Tibial artery (tissue), 4 donors: ENCODE measurements at regions not wholly inside any gene's neighbourhood (a gene's known extent, or its start where the extent isn't known, plus 50 kb on each side); places are given as distances from the start of the nearest gene placed in this dataset.

Source experiments
- DNase-seq, 2 donors: peaks; one replicate each; pipeline ENCODE4 v3.0.0-alpha.2; 2019
- H3K27ac ChIP-seq, 2 donors: fragments of 200-600 bp; sonication (generic) in 1 of 2; 1 replicate in 1 of 2; 2 replicates in 1 of 2; pipeline ENCODE4 v1.5.1; 2018 to 2019; ENCODE audit warnings: mild to moderate bottlenecking in 1 of 2
- H3K27me3 ChIP-seq, 2 donors: fragments of 200-600 bp; sonication (generic) in 1 of 2; one replicate each; pipeline versions ENCODE4 v1.5.1 to v1.6.0; 2016 to 2019
- H3K36me3 ChIP-seq, 3 donors: fragments of 200-600 bp; sonication (generic) in 2 of 3; one replicate each; pipeline ENCODE4 v1.5.1; 2016 to 2019; ENCODE audit warnings: mild to moderate bottlenecking in 2 of 3
- H3K4me1 ChIP-seq, 4 donors: fragments of 200-600 bp; sonication (generic) in 2 of 4; 1 replicate in 3 of 4; 2 replicates in 1 of 4; pipeline ENCODE4 v1.5.1; 2016 to 2019
- H3K4me3 ChIP-seq, 2 donors: fragments of 200-600 bp; sonication (generic) in 1 of 2; 1 replicate in 1 of 2; 2 replicates in 1 of 2; pipeline ENCODE4 v1.5.1; 2018 to 2019; ENCODE audit warnings: mild to moderate bottlenecking in 2 of 2
- H3K9me3 ChIP-seq, 3 donors: fragments of 200-600 bp; sonication (generic) in 1 of 3; one replicate each; pipeline ENCODE4 v1.5.1; 2016 to 2019
- CTCF ChIP-seq, 2 experiments: fragments of 200-600 bp in 1 of 2; fragments of 450-650 bp in 1 of 2; IDR thresholded peaks; one replicate each; pipeline ENCODE4 v1.5.1; 2017 to 2019; ENCODE audit warnings: antibody characterized with exemption in 2 of 2, mild to moderate bottlenecking in 1 of 2, moderate library complexity in 1 of 2
- intact Hi-C: fragments of 100-400 bp; cut with DNase I; formaldehyde crosslinking; loops from one replicate; pipeline ENCODE4 v1.15.0; 2023; ENCODE audit warnings: low total_unique reads

- intact Hi-C loops = no loop called here
- Histone ChIP-seq H3K4me3 (no peak overlapping the region), H3K36me3 (no peaks in the 10 kb centered on the region), H3K27ac (no peak overlapping the region), H3K27me3 (peaks cover 0 to 6% of the 10 kb centered on the region in 2 donors), H3K4me1 (peaks cover 0 to 6% (median 0%) of the 10 kb centered on the region in 4 donors), H3K9me3 (no peaks in the 10 kb centered on the region)
- TF ChIP-seq CTCF (IDR thresholded peaks at IDR 0.05) = no peak
- DNase-seq = no peak
These were observed 304.8 kb downstream of the CDCA7 start for GRCh38 chr2:173659509-173659908.

DNA sequence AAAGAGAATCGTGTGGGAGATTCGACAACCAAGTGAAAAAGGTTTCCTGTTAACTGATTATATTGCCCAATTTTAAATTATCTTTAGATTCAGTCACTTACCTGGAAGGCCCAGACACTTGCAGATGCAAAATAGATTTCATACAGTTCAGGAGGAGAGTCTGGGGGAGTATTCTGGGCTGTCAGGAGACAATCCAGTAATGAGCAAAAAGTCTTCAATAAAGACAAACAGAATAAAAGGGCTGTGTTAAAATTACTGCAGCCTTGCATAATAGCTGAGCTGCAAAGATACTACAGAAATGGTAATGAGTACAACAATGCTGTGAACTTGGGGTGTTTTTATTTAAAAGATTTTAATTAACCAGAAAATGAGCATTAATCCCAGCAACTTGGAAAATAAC lies 303.6 kb downstream of the SP3 start:
- H3K27me3 ChIP-seq = peaks cover 0 to 6% of the 10 kb centered on the region in 2 donors
- intact Hi-C loops = no loop called here
- no peaks in the 10 kb centered on the region for H3K36me3 ChIP-seq
- peaks cover 0 to 6% (median 0%) of the 10 kb centered on the region in 4 donors for H3K4me1 ChIP-seq
- H3K9me3 ChIP-seq = no peaks in the 10 kb centered on the region
- TF ChIP-seq CTCF (IDR thresholded peaks at IDR 0.05) = no peak
- no peak for DNase-seq
- no peak overlapping the region for H3K4me3 ChIP-seq
- no peak overlapping the region for H3K27ac ChIP-seq

DNA sequence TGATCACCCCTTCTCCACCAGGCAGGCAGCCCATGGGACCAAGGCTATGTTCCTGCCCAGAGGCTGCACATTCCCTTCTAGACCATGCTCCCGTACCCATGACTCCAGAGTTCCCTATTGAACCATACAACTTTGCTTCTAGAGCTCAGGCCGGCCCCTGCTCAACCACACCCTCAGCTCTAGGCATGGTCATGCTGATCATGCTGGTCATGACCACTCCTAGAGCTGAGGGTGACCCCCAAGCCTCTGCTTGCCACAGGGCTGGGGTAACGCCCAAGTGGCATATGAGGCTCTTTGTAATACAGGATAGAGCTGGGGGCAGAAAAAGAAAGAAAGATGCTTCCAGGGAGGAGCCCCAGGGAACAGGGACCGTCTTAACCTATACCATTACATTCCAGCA lies 301.8 kb downstream of the SP3 start:
- no peak for DNase-seq
- no peak overlapping the region for H3K4me3 ChIP-seq
- no peaks in the 10 kb centered on the region for H3K9me3 ChIP-seq
- peaks cover 0 to 6% of the 10 kb centered on the region in 2 donors for H3K27me3 ChIP-seq
- no peaks in the 10 kb centered on the region for H3K36me3 ChIP-seq
- peaks cover 0 to 6% (median 0%) of the 10 kb centered on the region in 4 donors for H3K4me1 ChIP-seq
- no peak for TF ChIP-seq CTCF (IDR thresholded peaks at IDR 0.05)
- intact Hi-C loops = no loop called here
- no peak overlapping the region for H3K27ac ChIP-seq

DNA sequence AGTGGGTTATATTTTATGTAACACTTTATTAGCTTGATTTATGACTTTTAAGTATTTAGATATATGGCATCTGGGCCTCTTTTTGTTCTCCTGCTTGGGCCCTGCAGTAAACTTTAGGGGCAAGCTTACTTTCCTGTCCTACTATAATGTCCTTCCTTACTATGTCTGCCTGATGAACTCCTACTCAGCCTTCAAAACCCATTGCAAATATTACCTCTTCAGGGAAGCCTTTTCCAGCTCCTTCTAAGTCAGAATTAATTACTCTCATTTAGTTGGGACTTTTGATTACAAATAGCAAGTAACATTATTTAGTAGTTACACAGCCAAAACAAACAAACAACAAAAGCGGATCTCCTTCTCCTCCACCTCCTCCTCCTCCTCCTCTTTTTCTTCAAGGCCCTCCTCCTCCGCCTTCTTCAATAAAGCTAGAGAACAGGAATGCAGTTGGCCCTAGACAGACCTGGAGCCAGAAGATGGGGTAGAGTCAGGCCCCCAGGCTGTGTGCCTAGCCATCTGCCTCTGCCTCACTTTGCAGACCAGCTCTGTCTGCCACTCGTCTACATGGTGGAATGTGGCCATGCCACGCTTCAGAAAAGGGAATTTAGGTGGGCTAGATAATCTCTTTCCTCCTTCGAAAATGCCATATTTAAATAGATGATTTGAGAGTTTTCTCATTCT lies 301.2 kb downstream of the SP3 start:
- Histone ChIP-seq H3K4me1 (peaks cover 0 to 2% (median 0%) of the 10 kb centered on the region in 4 donors), H3K9me3 (no peaks in the 10 kb centered on the region), H3K36me3 (no peaks in the 10 kb centered on the region), H3K27ac (no peak overlapping the region), H3K4me3 (no peak overlapping the region), H3K27me3 (peaks cover 0 to 6% of the 10 kb centered on the region in 2 donors)
- TF ChIP-seq CTCF (IDR thresholded peaks at IDR 0.05) = no peak
- DNase-seq = no peak
- intact Hi-C loops = no loop called here

DNA sequence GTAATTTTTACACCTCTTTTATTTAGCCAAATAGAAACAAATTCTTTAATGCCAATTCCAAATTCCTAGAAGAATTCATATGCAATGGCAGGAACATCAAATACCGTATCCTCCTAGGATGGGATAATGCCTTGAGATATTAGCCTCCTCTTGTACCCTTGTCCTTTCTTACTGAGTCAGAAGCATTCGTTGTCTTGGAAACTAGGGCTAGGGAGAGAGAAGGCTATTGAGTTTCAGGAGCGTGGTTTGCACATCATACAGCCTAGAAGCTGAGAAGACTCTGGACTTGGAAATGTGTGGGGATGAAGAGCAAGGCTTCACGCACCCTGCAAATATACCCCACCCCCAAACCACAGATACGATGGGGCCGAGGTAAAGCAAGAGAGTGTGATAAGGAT lies 300.7 kb downstream of the SP3 start:
- Histone ChIP-seq H3K4me1 (no peaks in the 10 kb centered on the region), H3K36me3 (no peaks in the 10 kb centered on the region), H3K27me3 (peaks cover 0 to 6% of the 10 kb centered on the region in 2 donors), H3K9me3 (no peaks in the 10 kb centered on the region), H3K27ac (no peak overlapping the region), H3K4me3 (no peak overlapping the region)
- no peak for TF ChIP-seq CTCF (IDR thresholded peaks at IDR 0.05)
- DNase-seq = no peak
- intact Hi-C loops = no loop called here
